AG04450 (cell line): ENCODE measurements at regions not wholly inside any gene's neighbourhood (a gene's known extent, or its start where the extent isn't known, plus 50 kb on each side); places are given as distances from the start of the nearest gene placed in this dataset.

Source experiments
- CTCF ChIA-PET: fragments of 300-600, 350-600 bp; formaldehyde crosslinking; extraction: SDS; loops from one replicate; lab custom pipeline; 2022; ENCODE audit warnings: antibody characterized with exemption, inconsistent platforms; lab: Charles Lee
- POLR2A ChIA-PET: fragments of 350-600 bp; formaldehyde crosslinking; extraction: SDS; loops from one replicate; lab custom pipeline; 2021; ENCODE audit warnings: antibody characterized with exemption, inconsistent platforms; lab: Yijun Ruan, JAX
- DNase-seq: peaks from one replicate; pipeline ENCODE4 v3.0.0-alpha.2; 2011; ENCODE audit warnings: low read depth, low spot score
- H3K27ac ChIP-seq: one replicate; pipeline ENCODE4 v1.5.1; 2012; ENCODE audit warnings: low read depth, low read length, control low read depth
- H3K27me3 ChIP-seq: one replicate; pipeline ENCODE4 v1.6.0; 2012; ENCODE audit warnings: low read length; ENCODE audit not compliant: control insufficient read depth, insufficient read depth
- H3K4me3 ChIP-seq: 2 replicates; pipeline ENCODE4 v1.5.1; 2011; ENCODE audit warnings: mild to moderate bottlenecking, low read depth, low read length, control low read depth
- H3K9me3 ChIP-seq: 2 replicates; pipeline ENCODE4 v1.5.1; 2012; ENCODE audit warnings: low read length; ENCODE audit not compliant: control insufficient read depth, insufficient read depth
- TF ChIP-seq, protein P1 (sequence below): IDR thresholded peaks from 2 replicates; pipeline ENCODE4 v1.5.1; 2011; ENCODE audit warnings: low read depth, low read length, control low read depth, inconsistent platforms

DNA sequence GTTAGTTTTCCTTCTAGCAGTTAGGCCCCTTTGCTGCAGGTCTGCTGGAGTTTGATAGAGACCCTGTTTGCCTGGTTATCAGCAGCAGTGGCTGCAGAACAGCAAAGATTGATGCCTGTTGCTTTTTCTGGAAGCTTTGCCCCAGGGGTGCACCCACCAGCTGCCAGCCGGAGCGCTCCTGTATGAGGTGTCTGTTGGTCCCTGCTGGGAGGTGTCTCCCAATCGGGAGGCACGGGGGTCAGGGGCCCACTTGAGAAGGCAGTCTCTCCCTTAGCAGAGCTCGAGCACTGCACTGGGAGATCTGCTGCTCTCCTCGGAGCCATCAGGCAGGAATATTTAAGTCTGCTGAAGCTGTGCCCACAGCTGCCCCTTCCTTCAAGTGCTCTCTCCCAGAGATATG is 825.3 kb upstream of the GRM7 start:
- ChIA-PET CTCF (no interaction called here), POLR2A (no interaction called here)
- Histone ChIP-seq H3K9me3 (peaks cover 19% of the 10 kb centered on the region), H3K27me3 (no peaks in the 10 kb centered on the region), H3K4me3 (no peak overlapping the region), H3K27ac (no peak overlapping the region)
- DNase-seq = no peak
- TF ChIP-seq, protein P1, sequence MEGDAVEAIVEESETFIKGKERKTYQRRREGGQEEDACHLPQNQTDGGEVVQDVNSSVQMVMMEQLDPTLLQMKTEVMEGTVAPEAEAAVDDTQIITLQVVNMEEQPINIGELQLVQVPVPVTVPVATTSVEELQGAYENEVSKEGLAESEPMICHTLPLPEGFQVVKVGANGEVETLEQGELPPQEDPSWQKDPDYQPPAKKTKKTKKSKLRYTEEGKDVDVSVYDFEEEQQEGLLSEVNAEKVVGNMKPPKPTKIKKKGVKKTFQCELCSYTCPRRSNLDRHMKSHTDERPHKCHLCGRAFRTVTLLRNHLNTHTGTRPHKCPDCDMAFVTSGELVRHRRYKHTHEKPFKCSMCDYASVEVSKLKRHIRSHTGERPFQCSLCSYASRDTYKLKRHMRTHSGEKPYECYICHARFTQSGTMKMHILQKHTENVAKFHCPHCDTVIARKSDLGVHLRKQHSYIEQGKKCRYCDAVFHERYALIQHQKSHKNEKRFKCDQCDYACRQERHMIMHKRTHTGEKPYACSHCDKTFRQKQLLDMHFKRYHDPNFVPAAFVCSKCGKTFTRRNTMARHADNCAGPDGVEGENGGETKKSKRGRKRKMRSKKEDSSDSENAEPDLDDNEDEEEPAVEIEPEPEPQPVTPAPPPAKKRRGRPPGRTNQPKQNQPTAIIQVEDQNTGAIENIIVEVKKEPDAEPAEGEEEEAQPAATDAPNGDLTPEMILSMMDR = no peak

DNA sequence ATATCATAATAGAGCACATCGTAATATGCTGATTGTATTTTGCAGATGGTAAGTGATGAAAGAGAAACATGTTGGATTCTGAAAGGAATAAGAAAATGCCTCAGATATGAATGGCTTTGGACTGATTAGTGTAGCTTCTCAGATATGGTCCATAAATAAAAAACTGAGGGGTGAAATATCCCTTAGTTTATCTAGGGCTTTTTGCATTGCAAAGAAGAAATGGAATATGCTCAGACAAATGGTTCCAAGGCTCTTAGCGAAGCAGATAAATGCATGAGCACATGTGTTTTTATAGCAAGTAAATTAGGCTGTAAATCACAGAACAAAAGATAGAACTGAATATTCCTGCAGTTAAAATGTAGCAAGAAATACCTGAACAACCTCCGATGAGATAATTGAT is 820.9 kb upstream of the GRM7 start:
- Histone ChIP-seq H3K4me3 (no peak overlapping the region), H3K27ac (no peak overlapping the region), H3K9me3 (peaks cover 19% of the 10 kb centered on the region), H3K27me3 (no peaks in the 10 kb centered on the region)
- DNase-seq = no peak
- CTCF ChIA-PET = no interaction called here
- POLR2A ChIA-PET = no interaction called here
- TF ChIP-seq, protein P1 = no peak

DNA sequence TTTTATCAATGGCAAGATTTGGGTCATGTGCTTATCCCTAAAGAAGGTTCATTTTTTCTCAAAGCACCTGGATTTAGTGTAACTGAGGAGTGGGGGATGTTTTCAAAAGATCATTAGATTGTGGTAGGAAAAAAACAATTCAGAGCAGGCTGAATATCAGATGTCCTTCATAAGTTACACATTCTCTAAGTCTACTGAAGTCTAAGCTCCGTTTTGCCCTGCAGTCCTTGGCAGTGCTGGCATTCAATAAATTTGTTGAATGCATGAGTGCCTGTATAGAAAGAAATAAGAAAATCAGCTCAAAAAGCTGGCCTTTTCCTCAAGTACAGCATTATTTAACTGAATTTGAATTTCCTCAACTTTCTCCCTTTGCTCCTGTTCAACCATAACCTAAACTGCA is 819.0 kb upstream of the GRM7 start:
- POLR2A ChIA-PET = no interaction called here
- CTCF ChIA-PET = no interaction called here
- Histone ChIP-seq H3K4me3 (no peak overlapping the region), H3K9me3 (peaks cover 8% of the 10 kb centered on the region; the same call in 1 of the 2 replicates), H3K27me3 (no peaks in the 10 kb centered on the region), H3K27ac (no peak overlapping the region)
- TF ChIP-seq, protein P1 = no peak
- DNase-seq = no peak

DNA sequence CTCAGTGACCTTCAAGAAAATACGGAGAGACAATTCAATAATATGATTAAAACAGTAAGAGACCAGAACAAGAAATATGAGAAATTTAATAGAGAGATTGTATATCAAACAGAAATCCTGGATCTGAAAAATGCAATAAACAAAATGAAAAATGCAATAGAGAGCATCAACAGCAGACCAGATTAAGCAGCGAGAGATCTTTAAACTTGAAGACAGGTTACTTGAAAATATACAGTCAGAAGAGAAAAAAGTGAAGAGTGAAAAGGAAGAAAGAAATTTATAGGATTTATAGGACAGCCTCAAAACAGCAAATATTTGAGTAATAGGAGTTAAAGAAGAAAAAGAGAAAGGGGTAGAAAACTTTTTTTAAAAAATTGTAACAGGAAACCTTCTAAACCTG is 813.9 kb upstream of the GRM7 start:
- peaks cover 15% of the 10 kb centered on the region; the same call in 1 of the 2 replicates for H3K9me3 ChIP-seq
- H3K4me3 ChIP-seq = no peak overlapping the region
- POLR2A ChIA-PET = no interaction called here
- CTCF ChIA-PET = no interaction called here
- no peaks in the 10 kb centered on the region for H3K27me3 ChIP-seq
- DNase-seq = no peak
- TF ChIP-seq, protein P1 = no peak
- H3K27ac ChIP-seq = no peak overlapping the region

DNA sequence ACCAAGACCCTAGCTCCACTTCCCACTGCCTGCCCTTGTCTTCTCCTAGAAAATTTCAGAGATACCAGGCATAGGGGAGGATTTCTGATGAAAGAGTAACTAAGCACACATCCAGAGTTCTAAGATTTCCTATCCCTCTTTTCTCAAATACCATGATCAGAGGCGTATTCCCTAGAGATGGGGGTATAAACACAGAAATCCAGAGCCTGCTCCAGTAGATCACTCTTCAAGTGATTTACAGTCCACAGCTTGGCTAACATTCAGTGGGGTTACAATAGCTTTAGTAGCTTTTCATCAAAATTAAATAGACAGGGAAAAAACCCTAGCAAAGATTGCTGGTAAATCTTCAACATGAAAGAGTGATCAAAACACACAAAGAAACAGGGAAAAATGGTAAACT is 800.7 kb upstream of the GRM7 start:
- DNase-seq = no peak
- no peak overlapping the region for H3K27ac ChIP-seq
- ChIA-PET CTCF (no interaction called here), POLR2A (no interaction called here)
- H3K9me3 ChIP-seq = peaks cover 11% of the 10 kb centered on the region
- no peak overlapping the region for H3K4me3 ChIP-seq
- H3K27me3 ChIP-seq = no peaks in the 10 kb centered on the region
- TF ChIP-seq, protein P1 = no peak
